C4-2B (cell line): ENCODE measurements at regions not wholly inside any gene's neighbourhood (a gene's known extent, or its start where the extent isn't known, plus 50 kb on each side); places are given as distances from the start of the nearest gene placed in this dataset.

Experiments used
- H3K27ac ChIP-seq: fragments of 450-650 bp; 2 replicates; pipeline ENCODE4 v1.5.1; 2017
- CTCF ChIP-seq: fragments of 450-650 bp; conservative IDR thresholded peaks from 2 replicates; pipeline ENCODE4 v1.5.1; 2017; ENCODE audit warnings: mild to moderate bottlenecking
- ZFX ChIP-seq: fragments of 450-650 bp; IDR thresholded peaks from 2 replicates; pipeline ENCODE4 v1.6.1; 2017

- no peak for TF ChIP-seq ZFX
- TF ChIP-seq CTCF = no peak
- no peak overlapping the region for H3K27ac ChIP-seq
Observed at GRCh38 chr4:185933078-185933581, 121.1 kb upstream of the SORBS2 start.

- no peak for TF ChIP-seq CTCF
- no peak for TF ChIP-seq ZFX
- H3K27ac ChIP-seq = no peak overlapping the region
Observed at GRCh38 chr4:185936650-185937376, 124.8 kb upstream of the SORBS2 start.

- TF ChIP-seq ZFX = no peak
- no peak for TF ChIP-seq CTCF
- H3K27ac ChIP-seq = no peak overlapping the region
Observed at GRCh38 chr4:185938654-185939053, 126.7 kb upstream of the SORBS2 start.

- no peak for TF ChIP-seq ZFX
- no peak for TF ChIP-seq CTCF
- H3K27ac ChIP-seq = no peak overlapping the region
Observed at GRCh38 chr4:185941461-185941860, 127.5 kb upstream of the TLR3 start.

GRCh38 chr4:185945252-185945651 lies 123.7 kb upstream of the TLR3 start:
- H3K27ac ChIP-seq = no peak overlapping the region
- no peak for TF ChIP-seq CTCF
- no peak for TF ChIP-seq ZFX

GRCh38 chr4:185945906-185946305 lies 123.0 kb upstream of the TLR3 start:
- TF ChIP-seq CTCF (no peak), ZFX (no peak)

GRCh38 chr4:185950891-185951290 lies 118.1 kb upstream of the TLR3 start:
- TF ChIP-seq ZFX = no peak
- H3K27ac ChIP-seq = no peak overlapping the region

More at GRCh38 chr4:185945906-185946305, 123.0 kb upstream of the TLR3 start:
- no peak overlapping the region for H3K27ac ChIP-seq
